DMS79 treated with DMSO at 0.1 percent for 48 hours (cell line): ENCODE measurements at regions not wholly inside any gene's neighbourhood (a gene's known extent, or its start where the extent isn't known, plus 50 kb on each side); places are given as distances from the start of the nearest gene placed in this dataset.

ENCODE experiments used
- DNase-seq: peaks from one replicate; lab custom pipeline; 2025; lab: John Stamatoyannopoulos, UW

DNA sequence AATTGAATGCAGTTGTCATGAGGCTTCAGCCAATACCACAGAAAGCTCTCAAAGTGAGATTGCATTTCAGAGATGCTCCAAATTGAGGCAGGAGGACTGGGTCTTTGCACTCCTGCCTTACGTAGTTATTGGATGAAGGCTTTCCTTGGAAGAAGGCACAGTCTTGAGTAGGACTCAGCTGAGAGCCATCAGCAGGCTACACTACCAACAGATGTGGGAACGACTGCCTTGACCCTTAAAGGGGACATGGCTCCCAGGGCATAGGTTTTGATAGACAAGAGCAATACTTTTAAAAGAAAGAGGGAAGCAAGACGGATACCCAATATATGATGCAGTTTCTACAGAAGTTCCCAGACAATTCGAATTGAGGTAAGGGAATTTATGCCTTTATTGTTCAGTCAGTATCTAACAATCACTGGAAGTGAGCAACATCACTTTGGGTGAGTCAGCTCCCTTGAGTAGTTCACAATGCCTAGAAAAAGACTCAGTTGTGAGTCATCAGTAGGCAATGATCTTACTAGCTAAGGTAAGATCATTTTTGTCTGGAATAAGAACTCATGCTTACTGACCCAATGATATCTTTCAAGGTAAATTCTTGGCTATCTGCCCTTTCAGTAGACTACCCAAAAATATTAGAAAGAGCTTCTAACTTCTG, 390.8 kb downstream of the GJA1 start:
- DNase-seq = no peak

GRCh38 chr6:121828146-121828886, 392.9 kb downstream of the GJA1 start:
- DNase-seq = no peak

GRCh38 chr6:121830736-121831135, 395.3 kb downstream of the GJA1 start:
- no peak for DNase-seq

GRCh38 chr6:121835662-121836061, 400.2 kb downstream of the GJA1 start:
- no peak for DNase-seq

DNA sequence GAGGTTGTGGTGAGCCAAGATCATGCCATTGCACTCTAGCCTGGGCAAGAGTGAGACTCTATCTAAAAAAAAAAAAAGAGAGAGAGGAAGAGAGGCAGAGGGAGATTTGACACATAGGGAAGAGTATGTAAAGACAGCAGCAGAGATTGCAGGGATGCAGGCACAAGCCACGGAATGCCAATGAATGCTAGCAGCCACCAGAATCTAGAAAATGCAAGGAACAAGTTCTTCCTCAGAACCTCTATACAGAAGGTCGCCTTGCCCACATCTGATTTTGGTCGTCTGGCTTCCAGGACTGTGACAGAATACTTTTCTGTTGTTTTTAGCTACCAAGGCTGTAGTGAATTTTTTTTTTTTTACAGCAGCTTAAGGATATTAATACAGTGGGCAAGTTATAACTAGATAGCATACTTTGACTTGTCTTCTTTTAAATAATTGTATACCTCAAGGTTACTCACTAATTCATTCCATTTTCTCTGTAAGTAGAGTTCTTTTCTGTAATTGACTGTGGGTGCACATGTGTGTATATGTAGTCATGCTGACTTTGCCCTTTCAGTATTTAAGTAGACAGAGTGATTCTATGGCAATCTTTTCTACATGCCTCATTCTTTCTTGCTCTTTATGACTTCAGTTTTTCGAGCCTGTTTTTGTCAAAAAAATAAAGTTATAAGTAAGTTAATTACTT, 402.2 kb downstream of the GJA1 start:
- no peak for DNase-seq

- no peak for DNase-seq
Measured at GRCh38 chr6:121838842-121839241, 403.4 kb downstream of the GJA1 start.

DNA sequence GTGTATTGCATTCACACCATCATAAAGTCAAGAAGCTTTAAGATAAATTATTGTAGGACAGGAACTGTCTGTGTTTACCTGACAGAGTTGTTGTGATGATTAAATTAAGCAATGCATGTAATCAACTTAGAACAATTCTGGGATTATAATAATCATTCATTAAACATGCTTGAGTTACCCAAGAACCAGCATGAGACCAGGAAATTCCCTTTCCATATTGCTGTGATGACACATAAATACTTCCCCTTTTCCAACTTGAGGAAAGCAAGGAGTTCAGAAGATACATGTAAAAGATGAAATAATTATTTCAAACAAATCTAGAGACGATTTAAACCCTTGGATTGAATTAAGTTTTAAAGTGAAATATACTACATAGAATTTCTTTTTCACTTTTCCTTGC, 404.4 kb downstream of the GJA1 start:
- DNase-seq = no peak

GRCh38 chr6:121844898-121845297, 409.5 kb downstream of the GJA1 start:
- no peak for DNase-seq

GRCh38 chr6:121847806-121848522, 412.5 kb downstream of the GJA1 start:
- no peak for DNase-seq

DNA sequence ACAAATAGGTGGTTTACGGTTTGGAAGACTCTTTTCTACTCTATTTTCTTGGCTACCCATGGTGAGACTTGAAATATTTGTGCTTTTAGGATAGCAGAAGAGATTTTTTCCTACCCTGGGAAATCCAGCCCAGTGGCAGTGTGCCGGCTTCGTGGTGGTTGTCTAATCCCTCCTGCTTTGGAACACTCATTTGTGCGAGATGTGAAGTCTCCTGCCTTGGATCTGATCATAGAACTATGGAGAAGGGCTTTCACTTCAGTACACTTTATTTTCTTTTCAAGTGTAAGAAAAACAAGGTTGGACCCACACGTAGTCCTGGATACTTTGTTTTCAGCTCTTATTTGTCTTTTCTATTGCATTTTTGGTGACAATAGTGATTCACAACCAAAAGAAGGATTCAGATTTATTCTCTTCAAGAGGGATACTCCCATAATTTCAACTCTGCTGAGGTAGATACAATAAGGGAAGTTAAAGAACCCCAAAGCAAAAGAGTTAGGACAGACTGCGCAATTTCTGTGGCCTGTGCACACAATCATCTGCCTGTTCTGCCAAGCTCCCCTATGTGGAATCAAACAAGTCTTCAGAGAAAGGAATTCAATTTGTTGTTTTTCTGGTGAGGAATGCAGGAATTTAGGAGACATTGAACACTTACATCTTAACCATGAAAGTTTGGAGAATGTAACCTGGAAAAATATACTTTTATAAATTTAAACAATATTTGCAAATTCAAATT, 413.2 kb downstream of the GJA1 start:
- DNase-seq = no peak

DNA sequence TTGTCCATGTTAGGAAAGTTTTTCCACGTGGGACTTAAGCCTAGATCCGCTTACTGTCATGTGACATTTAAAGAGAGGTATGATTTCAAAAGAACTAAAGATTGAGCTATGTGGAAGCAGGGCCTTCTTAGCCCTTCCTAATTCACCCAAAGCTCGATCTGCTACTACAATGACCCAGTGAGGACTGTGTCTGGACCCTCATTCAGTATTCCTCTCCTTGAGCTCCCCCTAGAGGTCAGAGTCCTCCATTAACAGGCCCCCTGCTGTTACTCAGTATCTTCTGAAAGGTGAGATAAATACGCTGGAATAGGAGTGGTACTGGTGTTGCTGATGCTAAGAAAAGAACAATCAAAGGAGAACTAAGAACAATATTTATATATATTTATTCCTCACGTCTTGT, 414.0 kb downstream of the GJA1 start:
- DNase-seq = no peak

DNA sequence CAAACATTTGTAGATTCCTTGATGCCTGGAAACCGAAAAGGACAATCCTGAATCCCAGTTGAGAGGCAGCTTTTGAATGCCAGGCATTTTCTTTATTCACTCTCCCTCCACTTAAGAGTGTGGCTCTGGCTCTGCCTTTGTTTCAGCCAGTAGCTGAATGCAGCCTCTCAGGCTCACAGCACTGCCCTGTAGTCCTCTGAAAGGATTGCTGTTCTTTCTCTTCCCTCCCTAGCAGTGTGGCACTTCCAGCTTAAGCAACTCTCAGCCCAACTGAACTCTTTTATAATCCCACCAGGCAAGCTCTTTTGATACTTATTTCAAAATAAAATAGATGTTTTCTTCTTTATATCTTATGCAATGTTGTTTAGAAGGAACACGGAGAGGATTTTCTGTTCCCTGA, 415.6 kb downstream of the GJA1 start:
- DNase-seq = no peak

DNA sequence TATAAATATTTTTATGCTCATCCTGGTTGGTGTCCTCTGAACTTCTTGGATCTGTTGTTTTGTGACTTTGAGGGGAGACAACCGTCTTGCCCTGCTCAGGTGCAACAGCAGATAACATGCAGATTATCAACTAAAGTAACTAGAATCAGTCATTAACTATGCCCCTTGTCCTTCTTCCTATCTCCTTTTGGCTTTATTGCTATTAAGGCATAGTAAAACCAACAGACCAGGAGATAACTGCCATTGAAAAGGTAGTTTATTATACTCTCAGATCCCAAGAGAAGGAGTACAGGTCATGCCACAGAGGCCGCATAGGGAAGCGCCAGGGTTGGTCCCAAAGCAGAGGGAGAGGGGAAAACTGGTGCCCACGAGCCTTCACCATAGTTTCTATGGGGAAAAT, 418.2 kb downstream of the GJA1 start:
- DNase-seq = no peak

- DNase-seq = no peak
Measured at GRCh38 chr6:121855521-121855920, 420.1 kb downstream of the GJA1 start.

- no peak for DNase-seq
Measured at GRCh38 chr6:121856296-121856695, 420.9 kb downstream of the GJA1 start.

DNA sequence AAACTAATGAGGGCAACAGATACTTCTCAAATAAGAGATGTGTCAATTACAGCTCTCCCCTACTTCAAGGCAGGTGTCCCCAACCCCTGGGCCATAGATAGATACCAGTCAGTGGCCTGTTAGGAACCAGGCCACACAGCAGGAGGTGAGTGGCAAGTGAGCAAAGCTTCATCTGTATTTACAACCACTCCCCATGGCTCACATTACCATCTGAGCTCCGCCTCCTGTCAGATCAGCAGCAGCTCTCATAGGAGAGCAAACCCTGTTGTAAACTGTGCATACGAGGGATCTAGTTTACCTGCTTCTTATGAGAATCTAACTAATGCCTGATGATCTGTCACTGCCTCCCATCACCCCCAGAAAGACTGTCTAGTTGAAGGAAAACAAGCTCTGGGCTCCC, 422.1 kb downstream of the GJA1 start:
- no peak for DNase-seq

GRCh38 chr6:121858310-121858709, 422.9 kb downstream of the GJA1 start:
- DNase-seq = no peak

- DNase-seq = no peak
Measured at GRCh38 chr6:121858986-121859385, 423.5 kb downstream of the GJA1 start.

- no peak for DNase-seq
Measured at GRCh38 chr6:121865811-121866210, 430.4 kb downstream of the GJA1 start.

- DNase-seq = no peak
Measured at GRCh38 chr6:121867095-121867494, 431.6 kb downstream of the GJA1 start.

GRCh38 chr6:121868206-121868605, 432.8 kb downstream of the GJA1 start:
- no peak for DNase-seq

- no peak for DNase-seq
Measured at GRCh38 chr6:121873595-121873994, 438.1 kb downstream of the GJA1 start.
